Esophagus squamous epithelium (tissue), 5 donors: ENCODE measurements at regions not wholly inside any gene's neighbourhood (a gene's known extent, or its start where the extent isn't known, plus 50 kb on each side); places are given as distances from the start of the nearest gene placed in this dataset.

ENCODE experiments used
- DNase-seq: peaks from one replicate; lab custom pipeline; 2025; lab: John Stamatoyannopoulos, UW
- H3K27ac ChIP-seq, 4 donors: fragments of 200-600 bp; sonication (generic); one replicate each; pipeline ENCODE4 v1.5.1; 2016 to 2019; ENCODE audit warnings: mild to moderate bottlenecking in 1 of 4
- H3K27me3 ChIP-seq, 4 donors: fragments of 200-600 bp; sonication (generic); 1 replicate in 3 of 4; 2 replicates in 1 of 4; pipeline versions ENCODE4 v1.5.1 to v1.6.0; 2017 to 2021; ENCODE audit warnings: antibody characterized with exemption in 1 of 4
- H3K36me3 ChIP-seq, 3 donors: fragments of 200-600 bp; sonication (generic); one replicate each; pipeline ENCODE4 v1.5.1; 2016 to 2019
- H3K4me1 ChIP-seq, 3 donors: fragments of 200-600 bp; sonication (generic); one replicate each; pipeline ENCODE4 v1.5.1; 2017 to 2019
- H3K4me3 ChIP-seq, 4 donors: fragments of 200-600 bp; sonication (generic); 1 replicate in 3 of 4; 2 replicates in 1 of 4; pipeline ENCODE4 v1.5.1; 2016 to 2019; ENCODE audit warnings: mild to moderate bottlenecking in 2 of 4, moderate library complexity in 1 of 4
- H3K9me3 ChIP-seq, 3 donors: fragments of 200-600 bp; sonication (generic); one replicate each; pipeline ENCODE4 v1.5.1; 2016 to 2019
- POLR2A ChIP-seq, 4 donors: fragments of 450-650 bp; IDR thresholded peaks; one replicate each; pipeline ENCODE4 v1.6.1; 2017; ENCODE audit warnings: antibody characterized with exemption in 4 of 4, mild to moderate bottlenecking in 4 of 4, moderate library complexity in 3 of 4
- WGBS, 2 donors: methylation state at CpG; one replicate each; pipeline ENCODE4 v1.1.5; 2018; 5-methylcytosine and 5-hydroxymethylcytosine counted together
- intact Hi-C: fragments of 100-400 bp; cut with DNase I; formaldehyde crosslinking; loops from one replicate; pipeline ENCODE4 v1.15.0; 2022
- TF ChIP-seq, protein P1 (sequence below), 6 experiments: fragments of 450-650 bp in 4 of 6; fragments of 200-600 bp in 2 of 6; sonication (generic) in 2 of 6; IDR thresholded peaks; one replicate each; pipeline ENCODE4 v1.5.1; 2016 to 2019; ENCODE audit warnings: antibody characterized with exemption in 6 of 6, mild to moderate bottlenecking in 4 of 6, moderate library complexity in 4 of 6
- donor health status: DM: yes; HTN: yes; CAD: no.

DNA sequence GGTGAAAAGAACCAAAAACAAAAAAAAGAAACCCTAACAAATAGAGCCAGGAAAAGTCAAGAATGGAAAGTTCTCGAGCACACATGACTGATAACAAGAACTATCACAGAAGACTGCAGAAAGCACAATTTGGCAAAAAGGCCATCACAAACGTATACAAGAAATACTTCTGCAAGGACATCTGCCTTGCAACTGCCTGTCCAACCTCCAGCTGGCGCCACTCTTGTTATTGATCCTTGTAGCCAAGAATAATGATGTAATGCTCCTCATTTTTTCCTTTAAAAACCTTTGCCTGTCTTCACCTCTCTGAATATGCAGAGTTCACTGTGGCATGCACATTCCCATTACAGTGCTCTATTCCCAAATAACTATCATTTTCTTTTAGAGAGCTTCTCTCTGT is 87.9 kb upstream of the BMP5 start:
- Histone ChIP-seq H3K36me3 (no peaks in the 10 kb centered on the region), H3K27me3 (no peaks in the 10 kb centered on the region), H3K9me3 (no peaks in the 10 kb centered on the region), H3K27ac (no peak overlapping the region), H3K4me1 (no peaks in the 10 kb centered on the region), H3K4me3 (no peak overlapping the region)
- DNase-seq, result no peak
- WGBS, 2 donors, result 42 to 53% methylated on average over 3 of the region's 3 CpGs
- intact Hi-C loops, result no loop called here
- TF ChIP-seq POLR2A (IDR thresholded peaks at IDR 0.05), result no peak
- TF ChIP-seq, protein P1, sequence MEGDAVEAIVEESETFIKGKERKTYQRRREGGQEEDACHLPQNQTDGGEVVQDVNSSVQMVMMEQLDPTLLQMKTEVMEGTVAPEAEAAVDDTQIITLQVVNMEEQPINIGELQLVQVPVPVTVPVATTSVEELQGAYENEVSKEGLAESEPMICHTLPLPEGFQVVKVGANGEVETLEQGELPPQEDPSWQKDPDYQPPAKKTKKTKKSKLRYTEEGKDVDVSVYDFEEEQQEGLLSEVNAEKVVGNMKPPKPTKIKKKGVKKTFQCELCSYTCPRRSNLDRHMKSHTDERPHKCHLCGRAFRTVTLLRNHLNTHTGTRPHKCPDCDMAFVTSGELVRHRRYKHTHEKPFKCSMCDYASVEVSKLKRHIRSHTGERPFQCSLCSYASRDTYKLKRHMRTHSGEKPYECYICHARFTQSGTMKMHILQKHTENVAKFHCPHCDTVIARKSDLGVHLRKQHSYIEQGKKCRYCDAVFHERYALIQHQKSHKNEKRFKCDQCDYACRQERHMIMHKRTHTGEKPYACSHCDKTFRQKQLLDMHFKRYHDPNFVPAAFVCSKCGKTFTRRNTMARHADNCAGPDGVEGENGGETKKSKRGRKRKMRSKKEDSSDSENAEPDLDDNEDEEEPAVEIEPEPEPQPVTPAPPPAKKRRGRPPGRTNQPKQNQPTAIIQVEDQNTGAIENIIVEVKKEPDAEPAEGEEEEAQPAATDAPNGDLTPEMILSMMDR (IDR thresholded peaks at IDR 0.05), result peak in 1 of 6 experiments; percentile 6

DNA sequence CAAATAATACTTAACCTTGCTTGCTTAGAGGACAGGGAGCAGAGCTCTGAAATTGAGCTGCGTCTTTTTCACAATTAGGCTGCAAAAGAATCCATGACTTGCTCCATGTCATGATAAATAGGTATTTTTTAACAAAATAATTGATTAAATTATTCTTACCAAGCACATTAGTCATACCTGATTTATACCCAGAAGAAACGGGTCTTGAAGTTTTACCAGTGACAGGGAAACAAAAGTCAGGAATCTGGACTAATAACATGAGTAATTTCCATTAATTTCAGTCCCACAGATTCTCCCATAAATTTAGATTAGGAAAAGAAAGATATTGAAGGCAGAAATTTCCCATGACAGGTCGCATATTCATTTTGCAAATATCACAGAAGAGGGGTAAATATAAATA is 85.0 kb upstream of the BMP5 start:
- H3K27me3 ChIP-seq, result no peaks in the 10 kb centered on the region
- 53 to 54% methylated on average over 3 of the region's 3 CpGs for WGBS, 2 donors
- no peaks in the 10 kb centered on the region for H3K4me1 ChIP-seq
- H3K9me3 ChIP-seq, result no peaks in the 10 kb centered on the region
- no peak for DNase-seq
- no peak overlapping the region for H3K4me3 ChIP-seq
- intact Hi-C loops, result no loop called here
- no peak for TF ChIP-seq POLR2A (IDR thresholded peaks at IDR 0.05)
- TF ChIP-seq, protein P1 (IDR thresholded peaks at IDR 0.05), result no peak
- H3K27ac ChIP-seq, result no peak overlapping the region
- no peaks in the 10 kb centered on the region for H3K36me3 ChIP-seq

DNA sequence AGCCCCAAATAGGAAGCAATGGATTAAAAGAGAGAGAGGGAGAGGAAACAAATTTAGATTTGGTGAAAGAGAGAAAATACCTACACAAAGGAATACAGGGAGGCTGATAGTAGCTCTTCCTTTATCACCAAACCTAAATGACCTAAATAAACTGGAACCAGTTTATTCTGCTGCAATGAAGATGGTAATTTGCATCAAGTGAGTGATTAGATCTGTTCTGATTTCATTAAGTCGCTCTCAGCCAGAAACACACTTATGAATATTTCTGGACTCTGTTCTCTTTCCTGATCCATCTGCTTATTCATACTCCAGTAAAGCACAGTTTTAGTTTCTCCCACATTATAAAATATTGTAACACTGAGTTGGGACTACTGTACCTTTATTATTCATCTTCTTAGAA is 83.4 kb upstream of the BMP5 start:
- TF ChIP-seq, protein P1 (IDR thresholded peaks at IDR 0.05), result no peak
- no peak for TF ChIP-seq POLR2A (IDR thresholded peaks at IDR 0.05)
- Histone ChIP-seq H3K27ac (no peak overlapping the region), H3K9me3 (no peaks in the 10 kb centered on the region), H3K4me1 (no peaks in the 10 kb centered on the region), H3K36me3 (no peaks in the 10 kb centered on the region), H3K27me3 (no peaks in the 10 kb centered on the region), H3K4me3 (no peak overlapping the region)
- intact Hi-C loops, result no loop called here
- 82 to 88% methylated on average over 1 of the region's 1 CpG for WGBS, 2 donors
- DNase-seq, result no peak

DNA sequence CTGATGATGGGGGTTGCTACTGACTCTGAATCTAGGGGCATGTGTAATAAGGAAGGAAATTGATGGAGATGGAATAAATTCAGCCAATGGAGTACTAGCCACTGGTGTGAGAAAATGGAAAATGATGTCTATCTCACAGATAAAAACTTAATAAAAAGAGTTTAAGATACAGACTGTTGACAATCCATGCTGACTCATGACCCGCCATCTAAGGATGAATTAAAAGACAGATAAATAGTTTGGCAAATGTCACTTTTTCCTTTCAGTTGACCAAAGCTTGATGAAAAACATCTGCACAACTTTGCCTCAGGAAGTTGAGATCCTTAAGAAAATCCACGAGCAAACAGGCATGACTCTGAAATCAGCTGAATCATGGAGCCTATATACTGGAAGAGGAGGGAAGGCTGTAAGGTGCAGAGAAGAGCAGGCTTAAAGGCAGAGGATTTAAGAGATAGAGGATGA is 82.6 kb upstream of the BMP5 start:
- intact Hi-C loops, result no loop called here
- H3K36me3 ChIP-seq, result no peaks in the 10 kb centered on the region
- H3K9me3 ChIP-seq, result no peaks in the 10 kb centered on the region
- no peak for DNase-seq
- no peak overlapping the region for H3K27ac ChIP-seq
- WGBS, 2 donors, result 45 to 46% methylated on average over 2 of the region's 2 CpGs
- H3K4me3 ChIP-seq, result no peak overlapping the region
- H3K4me1 ChIP-seq, result no peaks in the 10 kb centered on the region
- no peaks in the 10 kb centered on the region for H3K27me3 ChIP-seq
- TF ChIP-seq, protein P1 (IDR thresholded peaks at IDR 0.05), result no peak
- no peak for TF ChIP-seq POLR2A (IDR thresholded peaks at IDR 0.05)

DNA sequence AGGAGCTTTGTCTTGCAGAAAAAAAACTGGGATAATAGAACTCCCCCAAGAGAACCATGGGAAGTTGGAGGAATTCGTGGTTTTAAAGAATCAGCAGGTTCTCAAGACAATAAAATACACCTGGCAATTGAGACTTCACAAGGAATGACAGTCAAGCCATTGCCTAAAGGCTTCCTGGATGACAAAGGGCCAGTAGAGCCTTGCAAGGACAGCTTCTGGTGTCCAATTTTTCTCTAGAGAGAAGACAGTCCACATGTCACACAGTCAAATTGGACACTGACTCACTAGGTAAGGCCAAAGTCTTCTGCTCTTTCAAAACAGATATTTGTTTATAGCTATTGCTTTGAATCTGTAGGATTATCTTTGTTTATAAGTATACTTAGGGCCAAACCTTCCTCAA is 80.3 kb upstream of the BMP5 start:
- Histone ChIP-seq H3K4me3 (no peak overlapping the region), H3K9me3 (no peaks in the 10 kb centered on the region), H3K27ac (no peak overlapping the region), H3K36me3 (no peaks in the 10 kb centered on the region), H3K27me3 (no peaks in the 10 kb centered on the region), H3K4me1 (no peaks in the 10 kb centered on the region)
- intact Hi-C loops, result no loop called here
- TF ChIP-seq, protein P1 (IDR thresholded peaks at IDR 0.05), result no peak
- TF ChIP-seq POLR2A (IDR thresholded peaks at IDR 0.05), result no peak
- no peak for DNase-seq
- 16 to 47% methylated on average over 1 of the region's 1 CpG for WGBS, 2 donors
